Esophagus muscularis mucosa (tissue), 4 donors: ENCODE measurements at regions not wholly inside any gene's neighbourhood (a gene's known extent, or its start where the extent isn't known, plus 50 kb on each side); places are given as distances from the start of the nearest gene placed in this dataset.

Source experiments
- EP300 ChIP-seq: sonication (generic); formaldehyde crosslinking; IDR thresholded peaks from one replicate; pipeline ENCODE4 v1.6.1; 2017; ENCODE audit warnings: antibody characterized with exemption
- POLR2A ChIP-seq: fragments of 450-650 bp; IDR thresholded peaks from one replicate; pipeline ENCODE4 v1.6.1; 2017; ENCODE audit warnings: antibody characterized with exemption, moderate library complexity, mild to moderate bottlenecking, low read depth
- POLR2AphosphoS5 ChIP-seq, 2 donors: sonication (generic); formaldehyde crosslinking; IDR thresholded peaks; one replicate each; pipeline ENCODE4 v1.6.1; 2017; ENCODE audit warnings: antibody characterized with exemption in 2 of 2
- TF ChIP-seq, protein P1 (sequence below), 3 experiments: fragments of 200-600 bp in 2 of 3; fragments of 450-650 bp in 1 of 3; sonication (generic) in 2 of 3; IDR thresholded peaks; one replicate each; pipeline ENCODE4 v1.5.1; 2017 to 2019; ENCODE audit warnings: antibody characterized with exemption in 3 of 3, mild to moderate bottlenecking in 2 of 3, moderate library complexity in 1 of 3

DNA sequence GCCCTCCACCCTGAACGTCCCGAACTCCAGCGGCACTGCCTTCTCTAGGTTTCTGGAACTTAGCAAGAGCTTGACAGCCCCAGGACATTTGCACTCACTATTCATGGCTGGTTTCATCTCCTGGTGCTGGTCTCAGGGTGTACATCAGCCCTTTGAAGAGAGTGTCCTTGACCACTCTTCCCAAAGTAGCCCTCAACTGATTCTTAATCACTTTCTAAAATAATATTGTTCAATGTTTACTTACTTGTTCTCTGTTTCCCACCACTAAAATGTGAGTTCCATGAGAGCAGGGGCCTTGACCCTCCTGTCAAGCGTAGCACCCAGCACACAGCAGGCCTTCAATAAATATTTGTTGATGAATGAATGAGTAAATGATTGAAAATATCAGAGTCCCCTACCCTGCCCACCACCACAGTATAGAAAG, 262.5 kb downstream of the RHOU start:
- TF ChIP-seq, protein P1, sequence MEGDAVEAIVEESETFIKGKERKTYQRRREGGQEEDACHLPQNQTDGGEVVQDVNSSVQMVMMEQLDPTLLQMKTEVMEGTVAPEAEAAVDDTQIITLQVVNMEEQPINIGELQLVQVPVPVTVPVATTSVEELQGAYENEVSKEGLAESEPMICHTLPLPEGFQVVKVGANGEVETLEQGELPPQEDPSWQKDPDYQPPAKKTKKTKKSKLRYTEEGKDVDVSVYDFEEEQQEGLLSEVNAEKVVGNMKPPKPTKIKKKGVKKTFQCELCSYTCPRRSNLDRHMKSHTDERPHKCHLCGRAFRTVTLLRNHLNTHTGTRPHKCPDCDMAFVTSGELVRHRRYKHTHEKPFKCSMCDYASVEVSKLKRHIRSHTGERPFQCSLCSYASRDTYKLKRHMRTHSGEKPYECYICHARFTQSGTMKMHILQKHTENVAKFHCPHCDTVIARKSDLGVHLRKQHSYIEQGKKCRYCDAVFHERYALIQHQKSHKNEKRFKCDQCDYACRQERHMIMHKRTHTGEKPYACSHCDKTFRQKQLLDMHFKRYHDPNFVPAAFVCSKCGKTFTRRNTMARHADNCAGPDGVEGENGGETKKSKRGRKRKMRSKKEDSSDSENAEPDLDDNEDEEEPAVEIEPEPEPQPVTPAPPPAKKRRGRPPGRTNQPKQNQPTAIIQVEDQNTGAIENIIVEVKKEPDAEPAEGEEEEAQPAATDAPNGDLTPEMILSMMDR (IDR thresholded peaks at IDR 0.05), result no peak
- no peak for TF ChIP-seq POLR2A
- TF ChIP-seq EP300, result no peak
- TF ChIP-seq POLR2AphosphoS5 (IDR thresholded peaks at IDR 0.05), result no peak
